ENCODE measurements at regions not wholly inside any gene's neighbourhood (a gene's known extent, or its start where the extent isn't known, plus 50 kb on each side); places are given as distances from the start of the nearest gene placed in this dataset.
"Not testable (repeated sequence)": the region's sequence is repeated elsewhere in the genome, so short reads cannot be mapped to it uniquely, and the experiment has no call there.

DNA sequence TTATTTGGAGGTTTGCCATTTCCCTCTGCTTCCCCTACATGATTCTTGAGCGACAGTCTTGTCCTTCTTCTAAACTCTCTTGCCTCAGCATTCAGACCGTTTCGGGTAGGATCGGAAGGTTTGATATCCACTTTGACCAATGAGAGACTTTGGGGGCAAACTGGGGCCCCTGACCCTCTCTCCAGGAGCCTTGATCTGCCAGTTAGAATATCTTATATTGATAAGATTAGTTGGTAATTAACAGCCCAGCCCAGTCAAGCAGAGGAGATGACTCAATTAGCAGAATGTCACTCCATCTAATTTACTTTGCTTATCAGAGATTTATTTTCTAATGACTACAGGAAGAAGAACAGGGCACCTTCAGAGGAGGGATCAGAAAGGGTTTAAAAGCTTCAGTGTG is 532.8 kb downstream of the XYLT1 start:
- Histone ChIP-seq H3K4me1 (no peaks in the 10 kb centered on the region), H3K27me3 (no peaks in the 10 kb centered on the region), H3K4me3 (no peak overlapping the region), H3K27ac (no peak overlapping the region), H3K9me3 (no peaks in the 10 kb centered on the region), H3K36me3 (replicated peaks in 1 of 2; ENCODE audit: insufficient read depth in 1 of 2, low read depth in 2 of 2) (no peaks in the 10 kb centered on the region)
- DNase-seq: no peak
- TF ChIP-seq, protein P1, sequence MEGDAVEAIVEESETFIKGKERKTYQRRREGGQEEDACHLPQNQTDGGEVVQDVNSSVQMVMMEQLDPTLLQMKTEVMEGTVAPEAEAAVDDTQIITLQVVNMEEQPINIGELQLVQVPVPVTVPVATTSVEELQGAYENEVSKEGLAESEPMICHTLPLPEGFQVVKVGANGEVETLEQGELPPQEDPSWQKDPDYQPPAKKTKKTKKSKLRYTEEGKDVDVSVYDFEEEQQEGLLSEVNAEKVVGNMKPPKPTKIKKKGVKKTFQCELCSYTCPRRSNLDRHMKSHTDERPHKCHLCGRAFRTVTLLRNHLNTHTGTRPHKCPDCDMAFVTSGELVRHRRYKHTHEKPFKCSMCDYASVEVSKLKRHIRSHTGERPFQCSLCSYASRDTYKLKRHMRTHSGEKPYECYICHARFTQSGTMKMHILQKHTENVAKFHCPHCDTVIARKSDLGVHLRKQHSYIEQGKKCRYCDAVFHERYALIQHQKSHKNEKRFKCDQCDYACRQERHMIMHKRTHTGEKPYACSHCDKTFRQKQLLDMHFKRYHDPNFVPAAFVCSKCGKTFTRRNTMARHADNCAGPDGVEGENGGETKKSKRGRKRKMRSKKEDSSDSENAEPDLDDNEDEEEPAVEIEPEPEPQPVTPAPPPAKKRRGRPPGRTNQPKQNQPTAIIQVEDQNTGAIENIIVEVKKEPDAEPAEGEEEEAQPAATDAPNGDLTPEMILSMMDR (IDR thresholded peaks at IDR 0.05): no peak
- TF ChIP-seq POLR2A (IDR thresholded peaks at IDR 0.05): no peak
- no peak for ATAC-seq
- 13 to 18% methylated on average over 4 of the region's 4 CpGs for WGBS, 2 donors
- intact Hi-C loops (cut with DNase I): no loop called here

DNA sequence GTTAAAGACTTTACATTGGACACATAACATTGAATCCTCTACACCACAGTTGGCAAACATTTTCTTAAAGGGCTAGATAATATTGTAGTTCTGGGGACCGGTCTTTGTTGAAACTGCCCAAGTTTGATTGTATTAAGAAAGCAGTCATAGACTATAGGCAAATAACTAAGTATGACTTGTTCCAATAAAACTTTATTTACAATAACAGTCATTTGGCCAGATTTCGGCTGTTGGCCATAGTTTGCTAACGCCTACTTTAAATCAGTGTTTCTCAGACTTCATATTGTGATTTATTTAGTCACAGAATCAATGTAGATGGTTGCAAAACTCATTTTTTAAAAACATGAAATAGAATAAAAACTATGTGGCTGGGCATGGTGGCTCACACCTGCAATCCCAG is 531.8 kb downstream of the XYLT1 start:
- intact Hi-C loops (cut with DNase I): no loop called here
- H3K36me3 ChIP-seq (replicated peaks in 1 of 2; ENCODE audit: insufficient read depth in 1 of 2, low read depth in 2 of 2): no peaks in the 10 kb centered on the region
- H3K27me3 ChIP-seq: no peaks in the 10 kb centered on the region
- DNase-seq (no peak), ATAC-seq (no peak)
- no peak overlapping the region for H3K27ac ChIP-seq
- 48 to 54% methylated on average over 3 of the region's 3 CpGs for WGBS, 2 donors
- no peaks in the 10 kb centered on the region for H3K9me3 ChIP-seq
- TF ChIP-seq POLR2A (IDR thresholded peaks at IDR 0.05): no peak
- TF ChIP-seq, protein P1 (IDR thresholded peaks at IDR 0.05): no peak
- H3K4me3 ChIP-seq: no peak overlapping the region
- H3K4me1 ChIP-seq: no peaks in the 10 kb centered on the region

GRCh38 chr16:16940351-16940750 is 530.4 kb downstream of the XYLT1 start:
- DNase-seq (no peak), ATAC-seq (no peak)
- Histone ChIP-seq H3K4me3 (no peak overlapping the region), H3K4me1 (no peaks in the 10 kb centered on the region), H3K27ac (no peak overlapping the region), H3K36me3 (replicated peaks in 1 of 2; ENCODE audit: insufficient read depth in 1 of 2, low read depth in 2 of 2) (no peaks in the 10 kb centered on the region), H3K27me3 (no peaks in the 10 kb centered on the region), H3K9me3 (no peaks in the 10 kb centered on the region)
- 23 to 32% methylated on average over 7 of the region's 7 CpGs for WGBS, 2 donors
- TF ChIP-seq, protein P1 (IDR thresholded peaks at IDR 0.05): no peak
- no peak for TF ChIP-seq POLR2A (IDR thresholded peaks at IDR 0.05)
- intact Hi-C loops (cut with DNase I): no loop called here

DNA sequence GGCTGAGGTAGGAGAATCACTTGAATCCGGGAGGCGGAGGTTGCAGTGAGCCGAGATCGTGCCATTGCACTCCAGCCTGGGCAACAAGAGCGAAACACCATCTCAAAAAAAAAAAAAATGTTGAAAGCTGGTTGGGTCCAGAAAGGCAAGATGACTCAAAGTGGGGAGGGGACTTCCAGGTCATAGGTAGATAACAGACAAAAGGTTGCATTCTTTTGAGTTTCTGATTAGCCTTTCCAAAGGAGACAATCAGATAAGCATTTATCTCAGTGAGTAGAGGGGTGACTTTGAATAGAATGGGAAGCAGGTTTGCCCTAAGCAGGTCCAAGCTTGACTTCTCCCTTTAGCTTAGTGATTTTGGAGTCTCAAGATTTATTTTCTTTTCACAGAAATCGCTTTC is 527.9 kb downstream of the XYLT1 start:
- H3K4me3 ChIP-seq; H3K9me3 ChIP-seq; intact Hi-C loops (cut with DNase I); H3K27ac ChIP-seq; H3K27me3 ChIP-seq; H3K4me1 ChIP-seq; ATAC-seq; H3K36me3 ChIP-seq (replicated peaks in 1 of 2; ENCODE audit: insufficient read depth in 1 of 2, low read depth in 2 of 2); DNase-seq: not testable (repeated sequence)
- 42 to 44% methylated on average over 6 of the region's 6 CpGs for WGBS, 2 donors

DNA sequence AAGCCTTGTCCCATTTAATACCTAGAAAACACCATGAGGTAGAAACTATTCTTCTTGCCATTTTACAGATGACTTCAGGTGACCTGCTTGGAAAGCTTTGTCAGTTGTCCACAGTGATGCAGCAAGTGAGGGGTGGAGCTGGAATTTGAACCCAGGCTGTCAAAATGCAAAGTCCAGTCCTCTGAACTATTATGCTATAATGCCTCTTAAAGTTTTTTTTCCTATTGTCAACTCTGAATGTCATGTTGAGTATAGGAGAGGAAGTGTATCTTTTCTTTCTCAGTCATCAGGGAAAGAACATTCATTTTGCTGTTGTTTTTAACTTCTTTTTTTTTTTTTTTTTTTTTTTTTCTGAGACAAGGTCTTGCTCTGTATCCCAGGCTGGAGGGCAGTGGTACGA is 525.6 kb downstream of the XYLT1 start:
- DNase-seq (no peak), ATAC-seq (no peak)
- Histone ChIP-seq H3K4me1 (no peaks in the 10 kb centered on the region), H3K9me3 (no peaks in the 10 kb centered on the region), H3K36me3 (replicated peaks in 1 of 2; ENCODE audit: insufficient read depth in 1 of 2, low read depth in 2 of 2) (no peaks in the 10 kb centered on the region), H3K4me3 (no peak overlapping the region), H3K27me3 (no peaks in the 10 kb centered on the region), H3K27ac (no peak overlapping the region)
- WGBS, 2 donors: 55 to 85% methylated on average over 1 of the region's 1 CpG
- TF ChIP-seq, protein P1 (IDR thresholded peaks at IDR 0.05): no peak
- TF ChIP-seq POLR2A (IDR thresholded peaks at IDR 0.05): no peak
- intact Hi-C loops (cut with DNase I): no loop called here

All from body of pancreas (tissue), 4 donors.